IPS-15b (cell line): ENCODE measurements at regions not wholly inside any gene's neighbourhood (a gene's known extent, or its start where the extent isn't known, plus 50 kb on each side); places are given as distances from the start of the nearest gene placed in this dataset.
A peak's percentile ranks its signal among the peaks of the same experiment; 100 is the strongest.
"Not testable (repeated sequence)": the region's sequence is repeated elsewhere in the genome, so short reads cannot be mapped to it uniquely, and the experiment has no call there.

ENCODE experiments used
- H3K27me3 ChIP-seq: one replicate; pipeline ENCODE4 v1.6.1; 2013; ENCODE audit warnings: low read length; ENCODE audit not compliant: control insufficient read depth, insufficient read depth
- H3K36me3 ChIP-seq: one replicate; pipeline ENCODE4 v1.6.1; 2013; ENCODE audit warnings: low read length; ENCODE audit not compliant: control insufficient read depth, insufficient read depth
- H3K4me1 ChIP-seq: one replicate; pipeline ENCODE4 v1.6.1; 2013; ENCODE audit warnings: mild to moderate bottlenecking, low read length; ENCODE audit not compliant: control insufficient read depth, insufficient read depth
- H3K4me3 ChIP-seq: one replicate; pipeline ENCODE4 v1.5.1; 2013; ENCODE audit warnings: low read depth, low read length
- H3K9ac ChIP-seq: one replicate; pipeline ENCODE4 v1.6.1; 2013; ENCODE audit warnings: low read depth, mild to moderate bottlenecking, low read length
- H3K9me3 ChIP-seq: one replicate; pipeline ENCODE4 v1.6.1; 2013; ENCODE audit warnings: mild to moderate bottlenecking, low read length; ENCODE audit not compliant: control insufficient read depth, insufficient read depth

DNA sequence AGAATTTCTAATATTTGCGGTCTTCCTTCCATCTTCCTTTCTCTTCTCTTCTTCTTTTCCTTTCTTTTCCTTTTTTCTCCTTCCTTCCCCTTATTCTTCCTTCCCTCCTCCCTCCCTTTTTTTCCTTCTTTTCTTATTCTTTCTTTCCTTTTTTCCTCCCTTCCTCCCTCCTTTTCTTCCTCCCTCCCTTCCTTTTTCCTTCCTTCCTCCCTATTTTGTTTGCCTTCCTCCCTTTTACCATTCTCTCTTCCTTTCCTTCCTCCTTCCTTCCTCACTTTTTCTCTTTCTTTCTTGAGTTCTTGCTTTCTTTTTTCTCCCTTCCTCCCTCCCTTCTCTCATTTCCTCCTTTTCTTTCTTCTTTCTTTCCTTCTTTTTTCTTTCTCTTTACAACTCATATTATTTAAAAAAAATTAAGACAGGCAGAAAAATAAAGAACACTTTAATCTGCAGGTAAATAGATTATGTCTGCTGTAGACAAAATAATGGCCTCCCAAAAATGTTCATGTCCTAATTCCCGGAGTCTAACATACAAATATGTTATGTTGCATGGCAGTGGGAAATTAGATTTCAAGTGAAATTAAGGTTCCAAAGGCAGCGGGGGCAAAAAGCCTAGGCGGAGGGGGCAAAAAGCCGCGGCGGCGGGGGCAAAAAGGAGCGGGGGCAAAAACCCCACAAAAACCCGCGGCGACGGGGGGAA is 152.4 kb downstream of the ANKRD30BL start:
- H3K36me3 ChIP-seq, result no peaks in the 10 kb centered on the region
- H3K4me1 ChIP-seq, result no peaks in the 10 kb centered on the region
- H3K27me3 ChIP-seq, result peaks cover 23% of the 10 kb centered on the region
- no peak overlapping the region for H3K9ac ChIP-seq
- peak overlapping the region; percentile 30 for H3K4me3 ChIP-seq
- H3K9me3 ChIP-seq, result no peaks in the 10 kb centered on the region

DNA sequence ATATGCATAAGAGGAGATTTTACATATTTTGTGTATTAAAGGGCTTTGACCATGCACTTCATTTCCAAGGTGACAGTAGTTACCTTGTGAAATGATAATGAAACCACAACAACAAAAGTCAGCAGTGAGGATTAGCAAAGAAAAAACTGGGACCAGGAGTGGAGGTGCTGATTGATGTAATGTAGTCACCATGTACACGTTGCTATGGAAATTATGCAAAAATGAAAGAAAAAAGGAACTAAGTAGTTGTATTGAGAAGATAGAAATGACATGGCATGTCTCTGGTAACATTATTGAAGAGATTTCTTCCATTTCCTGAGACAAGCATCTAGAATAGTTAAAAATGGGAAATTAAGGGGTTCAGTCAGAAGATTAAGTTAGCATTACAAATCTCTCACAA is 171.0 kb downstream of the ANKRD30BL start:
- not testable (repeated sequence) for H3K9ac ChIP-seq

DNA sequence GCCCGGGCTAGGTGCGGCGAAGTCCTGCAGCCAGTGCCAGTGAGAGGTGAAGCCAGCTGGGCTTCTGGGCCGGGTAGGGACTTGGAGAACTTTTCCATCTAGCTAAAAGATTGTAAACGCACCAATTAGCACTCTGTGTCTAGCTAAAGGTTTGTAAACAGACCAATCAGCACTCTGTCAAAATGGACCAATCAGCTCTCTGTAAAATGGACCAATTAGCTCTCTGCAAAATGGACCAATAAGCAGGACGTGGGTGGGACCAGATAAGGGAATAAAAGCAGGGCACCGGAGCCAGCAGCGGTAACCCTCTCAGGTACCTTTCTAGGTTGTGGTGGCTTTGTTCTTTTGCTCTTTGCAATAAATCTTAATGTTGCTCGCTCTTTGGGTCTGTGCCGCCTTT is 195.1 kb downstream of the ANKRD30BL start:
- not testable (repeated sequence) for H3K36me3 ChIP-seq, H3K4me1 ChIP-seq, H3K4me3 ChIP-seq, H3K9ac ChIP-seq, H3K27me3 ChIP-seq, H3K9me3 ChIP-seq

More for the DNA sequence above, 171.0 kb downstream of the ANKRD30BL start:
- not testable (repeated sequence) for H3K9me3 ChIP-seq, H3K4me1 ChIP-seq, H3K36me3 ChIP-seq, H3K27me3 ChIP-seq, H3K4me3 ChIP-seq

DNA sequence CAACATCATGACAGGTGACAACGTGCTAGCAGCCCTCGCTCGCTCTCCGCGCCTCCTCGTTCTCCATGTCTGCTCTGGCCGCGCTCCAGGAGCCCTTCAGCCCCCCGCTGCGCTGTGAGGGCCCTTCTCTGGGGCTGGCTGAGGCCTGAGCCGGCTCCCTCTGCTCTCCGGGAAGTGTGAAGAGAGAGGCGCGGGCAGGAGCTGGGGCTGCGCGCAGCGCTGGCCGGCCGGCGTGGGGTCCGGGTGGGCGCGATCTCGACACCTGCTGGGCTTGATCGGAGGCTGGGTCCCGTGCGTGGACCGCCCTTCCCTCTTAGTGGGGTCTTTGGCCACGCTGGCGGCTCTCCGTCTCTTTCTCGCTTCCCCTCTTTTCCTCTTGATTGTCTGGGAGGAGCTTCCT is 195.5 kb downstream of the ANKRD30BL start:
- no peak overlapping the region for H3K9ac ChIP-seq
- no peaks in the 10 kb centered on the region for H3K9me3 ChIP-seq
- H3K36me3 ChIP-seq, result no peaks in the 10 kb centered on the region
- no peaks in the 10 kb centered on the region for H3K4me1 ChIP-seq
- H3K4me3 ChIP-seq, result no peak overlapping the region
- H3K27me3 ChIP-seq, result no peaks in the 10 kb centered on the region

DNA sequence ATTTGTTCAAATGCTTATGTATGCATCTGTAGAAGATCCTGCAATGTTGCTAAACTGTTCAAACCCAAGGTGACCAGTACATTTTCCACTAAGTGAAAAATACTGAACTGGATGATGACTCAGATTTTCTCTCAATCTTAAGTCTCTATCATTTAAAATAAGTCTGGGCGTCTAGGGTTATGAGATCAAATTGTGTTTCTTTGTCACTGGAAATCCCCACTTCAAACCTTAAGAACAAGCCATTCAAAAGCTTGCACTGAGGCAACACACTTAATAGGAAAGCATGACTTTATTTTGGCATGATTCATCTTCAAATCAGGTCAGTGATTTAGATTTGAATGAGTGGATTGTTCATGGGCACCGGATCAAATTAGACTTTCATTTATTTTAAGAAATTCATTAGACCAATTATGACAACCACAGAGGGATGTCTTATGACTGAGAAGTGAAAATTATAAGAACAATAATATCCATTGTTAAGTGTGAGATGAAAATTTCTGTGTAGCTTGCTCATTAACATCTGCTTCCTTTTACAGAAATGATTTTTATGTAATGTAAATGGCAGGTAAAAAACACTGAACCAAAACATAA is 203.6 kb downstream of the ANKRD30BL start:
- not testable (repeated sequence) for H3K4me3 ChIP-seq, H3K4me1 ChIP-seq, H3K9me3 ChIP-seq

DNA sequence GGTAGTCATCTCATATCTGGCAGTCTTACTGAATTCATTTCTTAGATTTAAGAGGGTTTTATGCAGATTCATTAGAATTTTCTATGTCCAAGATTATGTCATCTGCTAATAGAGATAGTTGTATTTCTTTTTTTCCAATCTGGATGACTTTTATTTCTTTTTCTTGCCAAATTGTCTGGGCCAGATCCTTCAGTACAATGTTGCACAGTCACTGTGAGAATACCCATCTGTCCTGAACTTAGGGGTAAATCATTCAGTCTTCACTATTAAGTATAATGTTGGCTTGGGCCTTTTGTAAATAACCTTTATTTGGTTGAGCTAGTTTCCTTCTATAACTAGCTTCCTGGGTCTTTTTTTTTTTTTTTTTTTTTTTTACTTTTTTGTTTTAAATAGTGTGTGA is 213.1 kb downstream of the ANKRD30BL start:
- H3K9me3 ChIP-seq, H3K4me1 ChIP-seq, H3K4me3 ChIP-seq, H3K36me3 ChIP-seq, H3K9ac ChIP-seq, H3K27me3 ChIP-seq: not testable (repeated sequence)

More for the DNA sequence above, 203.6 kb downstream of the ANKRD30BL start:
- H3K9ac ChIP-seq, H3K27me3 ChIP-seq, H3K36me3 ChIP-seq: not testable (repeated sequence)

DNA sequence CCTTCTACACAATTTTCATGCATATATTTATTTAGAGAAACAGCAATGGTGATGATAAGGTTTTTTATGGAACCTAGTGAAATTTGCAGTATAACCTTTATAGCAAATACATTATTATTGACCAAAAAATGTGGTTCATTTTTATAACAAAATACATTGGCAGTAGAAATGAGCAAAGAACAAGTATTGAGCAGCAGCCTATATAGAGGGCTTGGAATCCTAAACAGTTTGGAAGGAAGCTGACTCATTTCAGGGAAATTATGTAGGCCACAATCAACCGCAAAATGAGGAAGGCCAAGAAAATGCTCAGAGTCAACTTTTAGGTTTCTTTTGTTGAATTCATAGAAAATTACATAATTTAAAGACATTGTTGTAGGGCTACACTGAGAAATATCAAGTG is 238.5 kb downstream of the ANKRD30BL start:
- H3K4me3 ChIP-seq, H3K36me3 ChIP-seq, H3K9ac ChIP-seq, H3K27me3 ChIP-seq, H3K4me1 ChIP-seq, H3K9me3 ChIP-seq: not testable (repeated sequence)

DNA sequence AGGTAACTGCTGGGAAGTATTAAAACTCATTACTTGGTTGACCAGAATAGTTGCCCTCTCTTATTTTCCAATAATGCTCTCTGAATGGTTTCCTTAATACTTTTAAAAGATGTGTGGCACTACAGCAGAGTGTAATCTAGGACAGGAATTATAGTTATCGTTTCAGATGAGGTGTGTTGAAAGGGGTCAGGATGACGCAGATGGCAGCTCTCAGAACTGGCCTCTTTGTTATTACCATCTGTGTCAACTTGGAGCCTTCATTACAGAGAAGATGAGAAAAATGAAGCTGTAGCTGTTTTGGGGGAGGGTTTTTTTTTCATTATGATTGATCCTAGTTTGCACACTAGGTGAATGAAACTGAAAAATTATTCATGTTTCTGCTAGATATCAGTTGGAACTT is 238.9 kb downstream of the ANKRD30BL start:
- not testable (repeated sequence) for H3K36me3 ChIP-seq, H3K4me3 ChIP-seq, H3K27me3 ChIP-seq, H3K9me3 ChIP-seq, H3K4me1 ChIP-seq, H3K9ac ChIP-seq
